ENCODE measurements at regions not wholly inside any gene's neighbourhood (a gene's known extent, or its start where the extent isn't known, plus 50 kb on each side); places are given as distances from the start of the nearest gene placed in this dataset.

DNA sequence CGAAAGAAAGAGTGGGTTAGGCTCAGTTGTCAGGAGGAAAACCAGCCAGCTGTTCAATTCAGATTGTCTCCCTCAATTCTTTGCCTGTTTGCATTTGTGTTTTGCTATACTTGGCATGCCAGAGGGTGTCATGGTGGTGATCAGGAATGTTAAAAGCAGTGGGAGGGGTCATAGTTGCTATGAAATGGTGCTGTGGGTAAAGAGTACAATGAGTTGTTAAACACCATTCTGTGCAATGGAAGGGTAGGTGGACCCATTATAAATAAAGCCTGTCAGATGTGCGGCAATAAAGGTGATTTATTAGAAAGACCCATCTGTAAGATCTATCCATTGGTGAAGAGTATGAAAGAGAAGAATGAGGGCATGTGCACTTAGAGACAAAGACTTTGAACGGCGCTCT, 82.2 kb downstream of the MRPL32 start:
- TF ChIP-seq SUZ12 (IDR thresholded peaks at IDR 0.05; ENCODE audit: extremely low read depth, insufficient read depth, insufficient read length): no peak
- no peak for TF ChIP-seq ZNF274 (IDR thresholded peaks at IDR 0.05; ENCODE audit: low read depth, low read length)
